IMR-90 (cell line): ENCODE measurements at regions not wholly inside any gene's neighbourhood (a gene's known extent, or its start where the extent isn't known, plus 50 kb on each side); places are given as distances from the start of the nearest gene placed in this dataset.

Experiments used
- ATAC-seq: fragments of 200-7000 bp; cut with Tn5 transposase; 2 replicates; pipeline ENCODE4 v1.9.1; 2020; ENCODE audit warnings: low read depth, mild to moderate bottlenecking, moderate library complexity
- BruUV-seq: library from RNA; stranded (reverse); fragments of 400-500 nt; replicated peaks from 2 replicates; lab custom pipeline; 2021; lab: Mats Ljungman, UMichigan
- CTCF ChIA-PET: fragments of 300-600 bp; formaldehyde crosslinking; extraction: SDS; loops from one replicate; lab custom pipeline; 2021; ENCODE audit warnings: antibody characterized with exemption; lab: Yijun Ruan, JAX
- POLR2A ChIA-PET: fragments of 300-600 bp; sonication (Branson Sonifier 250); formaldehyde crosslinking; loops from one replicate; lab custom pipeline; 2022; ENCODE audit warnings: antibody characterized with exemption; ENCODE audit not compliant: unreplicated experiment; lab: Charles Lee
- DNase-seq: peaks from one replicate; pipeline ENCODE4 v3.0.0; 2013
- H2AFZ ChIP-seq: replicated peaks from 2 replicates; pipeline ENCODE3; 2013; ENCODE audit warnings: low read length, mild to moderate bottlenecking; ENCODE audit not compliant: poor library complexity
- H2AK5ac ChIP-seq: 2 replicates; pipeline ENCODE4 v1.6.1; 2013; ENCODE audit warnings: low read depth, low read length, inconsistent platforms
- H2AK9ac ChIP-seq: replicated peaks from 2 replicates; pipeline ENCODE3; 2013; ENCODE audit warnings: mild to moderate bottlenecking, low read depth, low read length, moderate library complexity; ENCODE audit not compliant: poor library complexity
- H2BK120ac ChIP-seq: 2 replicates; pipeline ENCODE4 v1.6.1; 2013; ENCODE audit warnings: low read depth, low read length, inconsistent platforms
- H2BK15ac ChIP-seq: 3 replicates; pipeline ENCODE4 v1.6.1; 2013; ENCODE audit warnings: low read depth, low read length, inconsistent platforms
- H2BK20ac ChIP-seq: 2 replicates; pipeline ENCODE4 v1.6.1; 2013; ENCODE audit warnings: low read depth, mild to moderate bottlenecking, inconsistent platforms, low read length, moderate library complexity
- H2BK5ac ChIP-seq: 2 replicates; pipeline ENCODE4 v1.6.1; 2013; ENCODE audit warnings: mild to moderate bottlenecking, low read depth, low read length, inconsistent platforms; ENCODE audit not compliant: poor library complexity, severe bottlenecking
- H3K14ac ChIP-seq: replicated peaks from 2 replicates; pipeline ENCODE4 v1.6.1; 2013; ENCODE audit warnings: low read depth, low read length, inconsistent platforms
- H3K18ac ChIP-seq: 2 replicates; pipeline ENCODE4 v1.6.1; 2013; ENCODE audit warnings: low read depth, low read length, control low read depth
- H3K23ac ChIP-seq: 2 replicates; pipeline ENCODE4 v1.6.1; 2013; ENCODE audit warnings: low read depth, low read length, inconsistent platforms
- H3K27ac ChIP-seq: 2 replicates; pipeline ENCODE4 v1.5.1; 2013; ENCODE audit warnings: mild to moderate bottlenecking, control low read depth, low read length; ENCODE audit not compliant: insufficient read depth
- H3K27me3 ChIP-seq: 2 replicates; pipeline ENCODE4 v1.6.1; 2013; ENCODE audit warnings: low read length; ENCODE audit not compliant: control insufficient read depth, insufficient read depth
- H3K36me3 ChIP-seq: 2 replicates; pipeline ENCODE4 v1.6.1; 2013; ENCODE audit warnings: low read length, mixed read lengths; ENCODE audit not compliant: control insufficient read depth, insufficient read depth
- H3K4ac ChIP-seq: 2 replicates; pipeline ENCODE4 v1.6.1; 2013; ENCODE audit warnings: low read depth, low read length, inconsistent platforms
- H3K4me1 ChIP-seq: 2 replicates; pipeline ENCODE4 v1.6.1; 2013; ENCODE audit warnings: low read length, mixed read lengths; ENCODE audit not compliant: control insufficient read depth, insufficient read depth
- H3K4me2 ChIP-seq: 2 replicates; pipeline ENCODE4 v1.6.1; 2013; ENCODE audit warnings: low read depth, mild to moderate bottlenecking, control low read depth, low read length, moderate library complexity
- H3K4me3 ChIP-seq: 2 replicates; pipeline ENCODE4 v1.5.1; 2013; ENCODE audit warnings: low read depth, mild to moderate bottlenecking, control low read depth, low read length, moderate library complexity; ENCODE audit not compliant: insufficient read depth
- H3K56ac ChIP-seq: 2 replicates; pipeline ENCODE4 v1.6.1; 2013; ENCODE audit warnings: low read length, inconsistent platforms; ENCODE audit not compliant: insufficient read depth; ENCODE audit errors: extremely low read depth
- H3K79me1 ChIP-seq, 2 experiments: 2 replicates each; pipeline ENCODE4 v1.6.1; 2013; ENCODE audit warnings: low read length in 2 of 2, inconsistent platforms in 1 of 2, low read depth in 1 of 2
- H3K9ac ChIP-seq: 2 replicates; pipeline ENCODE4 v1.6.1; 2013; ENCODE audit warnings: low read depth, low read length, control low read depth
- H3K9me1 ChIP-seq: 2 replicates; pipeline ENCODE4 v1.6.1; 2013; ENCODE audit warnings: low read length, inconsistent platforms; ENCODE audit not compliant: insufficient read depth
- H3K9me3 ChIP-seq: 2 replicates; pipeline ENCODE4 v1.6.1; 2013; ENCODE audit warnings: low read length; ENCODE audit not compliant: control insufficient read depth, insufficient read depth
- H4K20me1 ChIP-seq: 2 replicates; pipeline ENCODE4 v1.6.1; 2013; ENCODE audit warnings: low read length, inconsistent platforms; ENCODE audit not compliant: insufficient read depth
- H4K5ac ChIP-seq: 2 replicates; pipeline ENCODE4 v1.6.1; 2013; ENCODE audit warnings: mild to moderate bottlenecking, low read depth, low read length, control low read depth
- H4K8ac ChIP-seq, 2 experiments: 2 replicates each; pipeline ENCODE4 v1.6.1; 2013; ENCODE audit warnings: low read depth in 2 of 2, low read length in 2 of 2, control low read depth in 1 of 2, inconsistent platforms in 1 of 2
- H4K91ac ChIP-seq: 2 replicates; pipeline ENCODE4 v1.6.1; 2013; ENCODE audit warnings: low read depth, low read length, inconsistent platforms; ENCODE audit not compliant: insufficient read depth
- BHLHE40 ChIP-seq: fragments of 150-350 bp; IDR thresholded peaks from 2 replicates; pipeline ENCODE4 v1.6.1; 2016; ENCODE audit warnings: mild to moderate bottlenecking, low read depth, low read length
- CEBPB ChIP-seq: IDR thresholded peaks from 2 replicates; pipeline ENCODE4 v1.6.1; 2012; ENCODE audit warnings: low read depth, low read length, improper control_type of control experiment
- CHD1 ChIP-seq: IDR thresholded peaks from 2 replicates; pipeline ENCODE4 v1.6.1; 2012; ENCODE audit warnings: low read depth, low read length, improper control_type of control experiment
- FOS ChIP-seq: fragments of 150-350 bp; IDR thresholded peaks from 2 replicates; pipeline ENCODE4 v1.6.1; 2016; ENCODE audit warnings: low read depth, low read length
- MAFK ChIP-seq: IDR thresholded peaks from 2 replicates; pipeline ENCODE4 v1.6.1; 2012; ENCODE audit warnings: low read depth, low read length, improper control_type of control experiment
- MAZ ChIP-seq: IDR thresholded peaks from 2 replicates; pipeline ENCODE4 v1.6.1; 2012; ENCODE audit warnings: low read depth, mild to moderate bottlenecking, low read length, improper control_type of control experiment, moderate library complexity, borderline replicate concordance
- MXI1 ChIP-seq: IDR thresholded peaks from 2 replicates; pipeline ENCODE4 v1.6.1; 2012; ENCODE audit warnings: low read depth, mild to moderate bottlenecking, low read length, moderate library complexity, borderline replicate concordance
- NFE2L2 ChIP-seq: fragments of 150-350 bp; IDR thresholded peaks from 2 replicates; pipeline ENCODE4 v1.6.1; 2016; ENCODE audit warnings: low read depth, mild to moderate bottlenecking, low read length
- POLR2A ChIP-seq: IDR thresholded peaks from 2 replicates; pipeline ENCODE4 v1.6.1; 2012; ENCODE audit warnings: mild to moderate bottlenecking, low read depth, low read length
- RAD21 ChIP-seq: IDR thresholded peaks from 2 replicates; pipeline ENCODE4 v1.6.1; 2012; ENCODE audit warnings: low read length, improper control_type of control experiment
- RCOR1 ChIP-seq: IDR thresholded peaks from 2 replicates; pipeline ENCODE4 v1.6.1; 2012; ENCODE audit warnings: mild to moderate bottlenecking, low read length, improper control_type of control experiment; ENCODE audit not compliant: insufficient replicate concordance
- RFX5 ChIP-seq: IDR thresholded peaks from 2 replicates; pipeline ENCODE4 v1.8.0; 2012; ENCODE audit warnings: low read depth, mild to moderate bottlenecking, low read length, moderate library complexity
- SMC3 ChIP-seq: fragments of 150-350 bp; IDR thresholded peaks from 2 replicates; pipeline ENCODE4 v1.6.1; 2016; ENCODE audit warnings: low read depth, mild to moderate bottlenecking, antibody characterized with exemption, low read length, moderate library complexity
- WGBS, 2 experiments: methylation state at CpG; one replicate each; pipeline versions ENCODE4 v1.1.5 to v1.1.7; 2013; ENCODE audit warnings: missing lambda C conversion rate in 2 of 2; ENCODE audit not compliant: insufficient read length in 1 of 2; ENCODE audit errors: extremely low coverage in 2 of 2; 5-methylcytosine and 5-hydroxymethylcytosine counted together
- dilution Hi-C: fragments of 300-500 bp; cut with HindIII; formaldehyde crosslinking; loops from one replicate; pipeline ENCODE4 v1.14.3; 2018; ENCODE audit warnings: low sequenced_read_pairs; ENCODE audit not compliant: unreplicated experiment
- in situ Hi-C: fragments of 300-500 bp; cut with MboI; formaldehyde crosslinking; loops from 3 replicates; pipeline ENCODE4 v1.14.3; 2019; ENCODE audit warnings: low sequenced_read_pairs, inconsistent platforms, mixed read lengths
- intact Hi-C: fragments of 100-400 bp; cut with micrococcal nuclease; formaldehyde crosslinking; loops from 2 replicates; pipeline ENCODE4 v1.10.0; 2022
- TF ChIP-seq, protein P1 (sequence below): fragments of 150-350 bp; IDR thresholded peaks from 2 replicates; pipeline ENCODE4 v1.6.1; 2017; ENCODE audit warnings: mild to moderate bottlenecking, antibody characterized with exemption, low read length, low read depth
- TF ChIP-seq, protein P2 (sequence below): fragments of 150-350 bp; IDR thresholded peaks from 2 replicates; pipeline ENCODE4 v1.6.1; 2016; ENCODE audit warnings: low read depth, mild to moderate bottlenecking, low read length, moderate library complexity, borderline replicate concordance
- TF ChIP-seq, protein P3 (sequence below): conservative IDR thresholded peaks from 2 replicates; pipeline ENCODE4 v1.5.1; 2012; ENCODE audit warnings: mild to moderate bottlenecking, low read depth, low read length, improper control_type of control experiment

DNA sequence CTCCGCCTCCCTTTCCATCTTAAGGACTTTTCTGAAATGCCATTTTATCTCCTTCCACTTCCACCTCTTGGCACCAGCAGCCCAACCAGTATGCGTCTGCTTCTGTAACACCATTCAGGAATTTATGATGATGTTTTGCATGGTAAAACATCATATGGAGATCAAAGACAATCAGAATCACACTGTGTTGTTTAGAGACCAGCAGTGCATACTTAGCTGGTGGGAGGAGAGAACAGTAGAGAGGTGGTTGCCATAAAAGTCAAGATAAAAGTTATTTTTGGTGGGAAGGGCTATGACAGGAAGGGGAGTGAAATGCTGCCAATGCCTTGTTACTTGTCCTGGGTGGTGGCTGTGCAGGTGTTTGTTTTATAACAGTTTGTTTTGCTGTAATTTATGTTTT, 268.0 kb downstream of the OPA1 start:
- H3K4me2 ChIP-seq, result no peak overlapping the region
- TF ChIP-seq, protein P1, sequence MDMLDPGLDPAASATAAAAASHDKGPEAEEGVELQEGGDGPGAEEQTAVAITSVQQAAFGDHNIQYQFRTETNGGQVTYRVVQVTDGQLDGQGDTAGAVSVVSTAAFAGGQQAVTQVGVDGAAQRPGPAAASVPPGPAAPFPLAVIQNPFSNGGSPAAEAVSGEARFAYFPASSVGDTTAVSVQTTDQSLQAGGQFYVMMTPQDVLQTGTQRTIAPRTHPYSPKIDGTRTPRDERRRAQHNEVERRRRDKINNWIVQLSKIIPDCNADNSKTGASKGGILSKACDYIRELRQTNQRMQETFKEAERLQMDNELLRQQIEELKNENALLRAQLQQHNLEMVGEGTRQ, result no peak
- TF ChIP-seq MAZ, result no peak
- TF ChIP-seq RFX5, result no peak
- no peak for TF ChIP-seq BHLHE40
- no peak for TF ChIP-seq RAD21
- TF ChIP-seq MXI1, result no peak
- no peak for TF ChIP-seq NFE2L2
- TF ChIP-seq, protein P2, sequence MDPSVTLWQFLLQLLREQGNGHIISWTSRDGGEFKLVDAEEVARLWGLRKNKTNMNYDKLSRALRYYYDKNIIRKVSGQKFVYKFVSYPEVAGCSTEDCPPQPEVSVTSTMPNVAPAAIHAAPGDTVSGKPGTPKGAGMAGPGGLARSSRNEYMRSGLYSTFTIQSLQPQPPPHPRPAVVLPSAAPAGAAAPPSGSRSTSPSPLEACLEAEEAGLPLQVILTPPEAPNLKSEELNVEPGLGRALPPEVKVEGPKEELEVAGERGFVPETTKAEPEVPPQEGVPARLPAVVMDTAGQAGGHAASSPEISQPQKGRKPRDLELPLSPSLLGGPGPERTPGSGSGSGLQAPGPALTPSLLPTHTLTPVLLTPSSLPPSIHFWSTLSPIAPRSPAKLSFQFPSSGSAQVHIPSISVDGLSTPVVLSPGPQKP, result no peak
- no peak for TF ChIP-seq CHD1
- no peak for TF ChIP-seq SMC3
- no peak for TF ChIP-seq FOS
- TF ChIP-seq POLR2A, result no peak
- no peak for TF ChIP-seq CEBPB
- TF ChIP-seq MAFK, result no peak
- TF ChIP-seq, protein P3, sequence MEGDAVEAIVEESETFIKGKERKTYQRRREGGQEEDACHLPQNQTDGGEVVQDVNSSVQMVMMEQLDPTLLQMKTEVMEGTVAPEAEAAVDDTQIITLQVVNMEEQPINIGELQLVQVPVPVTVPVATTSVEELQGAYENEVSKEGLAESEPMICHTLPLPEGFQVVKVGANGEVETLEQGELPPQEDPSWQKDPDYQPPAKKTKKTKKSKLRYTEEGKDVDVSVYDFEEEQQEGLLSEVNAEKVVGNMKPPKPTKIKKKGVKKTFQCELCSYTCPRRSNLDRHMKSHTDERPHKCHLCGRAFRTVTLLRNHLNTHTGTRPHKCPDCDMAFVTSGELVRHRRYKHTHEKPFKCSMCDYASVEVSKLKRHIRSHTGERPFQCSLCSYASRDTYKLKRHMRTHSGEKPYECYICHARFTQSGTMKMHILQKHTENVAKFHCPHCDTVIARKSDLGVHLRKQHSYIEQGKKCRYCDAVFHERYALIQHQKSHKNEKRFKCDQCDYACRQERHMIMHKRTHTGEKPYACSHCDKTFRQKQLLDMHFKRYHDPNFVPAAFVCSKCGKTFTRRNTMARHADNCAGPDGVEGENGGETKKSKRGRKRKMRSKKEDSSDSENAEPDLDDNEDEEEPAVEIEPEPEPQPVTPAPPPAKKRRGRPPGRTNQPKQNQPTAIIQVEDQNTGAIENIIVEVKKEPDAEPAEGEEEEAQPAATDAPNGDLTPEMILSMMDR, result no peak
- no peak for TF ChIP-seq RCOR1
- H2AK5ac ChIP-seq, result no peak overlapping the region
- DNase-seq (no peak), ATAC-seq (no peak)
- H3K36me3 ChIP-seq, result no peaks in the 10 kb centered on the region
- H2BK5ac ChIP-seq, result no peak overlapping the region
- H3K79me1 ChIP-seq, result no peaks in the 10 kb centered on the region
- dilution Hi-C loops (no loop called here), in situ Hi-C loops (no loop called here), intact Hi-C loops (no loop called here)
- no peak overlapping the region for H4K8ac ChIP-seq
- H2AK9ac ChIP-seq, result no peak overlapping the region
- no peaks in the 10 kb centered on the region for H3K9me1 ChIP-seq
- no peaks in the 10 kb centered on the region for H3K9me3 ChIP-seq
- H3K27ac ChIP-seq, result no peak overlapping the region
- no peak overlapping the region for H2BK20ac ChIP-seq
- no peak overlapping the region for H3K14ac ChIP-seq
- no peak overlapping the region for H2AFZ ChIP-seq
- H3K4me1 ChIP-seq, result peaks cover 3% of the 10 kb centered on the region
- H3K9ac ChIP-seq, result no peak overlapping the region
- no peak overlapping the region for H3K4me3 ChIP-seq
- BruUV-seq, result no TSS peak
- no peak overlapping the region for H3K23ac ChIP-seq
- H2BK15ac ChIP-seq, result no peak overlapping the region
- no peak overlapping the region for H4K5ac ChIP-seq
- no peak overlapping the region for H4K91ac ChIP-seq
- H3K18ac ChIP-seq, result no peak overlapping the region
- H3K4ac ChIP-seq, result no peak overlapping the region
- peaks cover 7% of the 10 kb centered on the region; the same call in 1 of the 2 replicates for H3K27me3 ChIP-seq
- ChIA-PET CTCF (no interaction called here), POLR2A (no interaction called here)
- no peak overlapping the region for H2BK120ac ChIP-seq
- no CpG with 5 or more reads among the region's 2 CpGs for WGBS, 2 experiments
- H3K56ac ChIP-seq, result no peak overlapping the region
- H4K20me1 ChIP-seq, result no peaks in the 10 kb centered on the region
